ENCODE measurements at regions not wholly inside any gene's neighbourhood (a gene's known extent, or its start where the extent isn't known, plus 50 kb on each side); places are given as distances from the start of the nearest gene placed in this dataset.

DNA sequence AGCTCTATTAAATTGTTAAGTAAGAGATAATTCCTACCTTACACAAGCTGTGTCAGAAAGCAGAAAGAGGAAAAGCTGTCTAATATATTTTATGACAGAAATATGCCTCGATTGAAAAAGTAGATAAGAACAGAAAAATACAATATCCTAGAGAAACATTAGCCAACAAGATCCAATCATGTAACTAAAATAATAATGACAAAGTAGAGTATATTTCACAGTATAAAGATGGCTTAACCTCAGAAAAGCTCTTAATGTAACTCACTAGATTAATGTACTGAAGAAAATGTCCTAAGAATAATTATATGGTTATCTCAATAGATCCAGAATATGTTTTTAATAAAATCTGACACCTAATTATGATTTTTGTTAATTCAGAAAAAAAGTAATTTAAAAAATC, 89.8 kb upstream of the HABP2 start:
- H3K27ac Mint-ChIP-seq, result no peak overlapping the region

DNA sequence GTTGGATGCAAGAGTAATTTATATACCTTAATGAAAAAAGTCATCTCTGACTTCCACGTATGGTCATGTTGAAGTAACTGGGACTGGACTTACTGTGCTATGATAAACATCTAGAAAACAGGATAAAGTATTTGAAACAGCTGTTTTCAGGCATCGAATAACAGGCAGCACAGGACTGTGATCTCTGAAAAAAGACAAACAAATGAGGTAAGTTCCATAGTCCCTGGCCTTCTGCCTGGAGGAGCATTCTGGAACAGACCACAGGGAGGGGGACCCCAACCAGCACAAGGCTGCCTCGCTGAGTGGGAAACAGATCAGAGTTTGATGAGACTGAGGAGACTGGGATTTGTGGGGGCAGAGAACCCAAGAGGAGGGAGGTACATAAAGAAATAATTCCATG, 89.1 kb upstream of the HABP2 start:
- Mint-ChIP-seq H3K4me1 (no peaks in the 10 kb centered on the region), H3K36me3 (no peaks in the 10 kb centered on the region), H3K9me3 (no peaks in the 10 kb centered on the region), H3K4me3 (no peak overlapping the region), H3K27ac (no peak overlapping the region), H3K27me3 (ENCODE audit: low read depth in 2 of 2) (peaks cover 18 to 42% of the 10 kb centered on the region in 2 donors)
- no peaks in the 10 kb centered on the region for H3K36me3 ChIP-seq (ENCODE audit: control insufficient read depth, insufficient read depth, low read length)
- no peak overlapping the region for H3K27ac ChIP-seq (ENCODE audit: low read length)
- no peaks in the 10 kb centered on the region for H3K9me3 ChIP-seq (ENCODE audit: control insufficient read depth, insufficient read depth, low read length)
- no peaks in the 10 kb centered on the region for H3K4me1 ChIP-seq (ENCODE audit: control insufficient read depth, insufficient read depth, low read length)
- WGBS (ENCODE audit: insufficient coverage), result 77% methylated on average over 3 of the region's 3 CpGs
- intact Hi-C loops (cut with micrococcal nuclease), result no loop called here
- no peaks in the 10 kb centered on the region for H3K27me3 ChIP-seq (ENCODE audit: control insufficient read depth, insufficient read depth, low read length)
- no peak overlapping the region for H3K4me3 ChIP-seq (ENCODE audit: low read length)
- ATAC-seq, result no peak
- no peak for DNase-seq
- TF ChIP-seq, protein P1, sequence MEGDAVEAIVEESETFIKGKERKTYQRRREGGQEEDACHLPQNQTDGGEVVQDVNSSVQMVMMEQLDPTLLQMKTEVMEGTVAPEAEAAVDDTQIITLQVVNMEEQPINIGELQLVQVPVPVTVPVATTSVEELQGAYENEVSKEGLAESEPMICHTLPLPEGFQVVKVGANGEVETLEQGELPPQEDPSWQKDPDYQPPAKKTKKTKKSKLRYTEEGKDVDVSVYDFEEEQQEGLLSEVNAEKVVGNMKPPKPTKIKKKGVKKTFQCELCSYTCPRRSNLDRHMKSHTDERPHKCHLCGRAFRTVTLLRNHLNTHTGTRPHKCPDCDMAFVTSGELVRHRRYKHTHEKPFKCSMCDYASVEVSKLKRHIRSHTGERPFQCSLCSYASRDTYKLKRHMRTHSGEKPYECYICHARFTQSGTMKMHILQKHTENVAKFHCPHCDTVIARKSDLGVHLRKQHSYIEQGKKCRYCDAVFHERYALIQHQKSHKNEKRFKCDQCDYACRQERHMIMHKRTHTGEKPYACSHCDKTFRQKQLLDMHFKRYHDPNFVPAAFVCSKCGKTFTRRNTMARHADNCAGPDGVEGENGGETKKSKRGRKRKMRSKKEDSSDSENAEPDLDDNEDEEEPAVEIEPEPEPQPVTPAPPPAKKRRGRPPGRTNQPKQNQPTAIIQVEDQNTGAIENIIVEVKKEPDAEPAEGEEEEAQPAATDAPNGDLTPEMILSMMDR (IDR thresholded peaks at IDR 0.05), result no peak

More for the DNA sequence above, 89.8 kb upstream of the HABP2 start:
- TF ChIP-seq, protein P1 (IDR thresholded peaks at IDR 0.05), result no peak
- intact Hi-C loops (cut with micrococcal nuclease), result no loop called here
- Histone ChIP-seq H3K27ac (ENCODE audit: low read length) (no peak overlapping the region), H3K4me3 (ENCODE audit: low read length) (no peak overlapping the region), H3K27me3 (ENCODE audit: control insufficient read depth, insufficient read depth, low read length) (no peaks in the 10 kb centered on the region), H3K4me1 (ENCODE audit: control insufficient read depth, insufficient read depth, low read length) (no peaks in the 10 kb centered on the region), H3K36me3 (ENCODE audit: control insufficient read depth, insufficient read depth, low read length) (no peaks in the 10 kb centered on the region), H3K9me3 (ENCODE audit: control insufficient read depth, insufficient read depth, low read length) (no peaks in the 10 kb centered on the region)
- DNase-seq, result no peak
- Mint-ChIP-seq H3K27me3 (ENCODE audit: low read depth in 2 of 2) (peaks cover 18 to 49% of the 10 kb centered on the region in 2 donors), H3K4me1 (no peaks in the 10 kb centered on the region), H3K4me3 (no peak overlapping the region), H3K9me3 (no peaks in the 10 kb centered on the region), H3K36me3 (no peaks in the 10 kb centered on the region)
- no peak for ATAC-seq
- WGBS (ENCODE audit: insufficient coverage), result no CpG with 5 or more reads among the region's 1 CpG

DNA sequence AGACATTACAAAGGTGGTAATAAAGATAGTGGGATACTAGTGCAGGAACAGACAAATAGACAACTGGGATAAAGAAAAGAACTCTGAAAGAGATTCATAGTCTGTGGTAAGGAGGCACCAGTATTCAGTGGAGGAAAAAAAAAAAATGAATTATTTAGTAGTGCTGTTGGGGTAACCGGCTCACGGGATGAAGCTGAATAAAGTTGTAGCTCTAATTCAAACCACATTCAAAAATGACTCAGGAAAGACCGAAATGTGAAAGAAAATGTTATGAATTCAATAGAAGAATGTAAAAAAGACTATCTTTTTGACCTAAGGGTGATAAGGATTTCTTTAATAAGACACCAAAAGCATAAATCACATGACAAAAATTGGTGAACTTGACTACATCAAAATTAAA, 83.1 kb upstream of the HABP2 start:
- no peaks in the 10 kb centered on the region for H3K9me3 Mint-ChIP-seq
- H3K4me3 ChIP-seq (ENCODE audit: low read length), result no peak overlapping the region

More for the DNA sequence above, 83.1 kb upstream of the HABP2 start:
- H3K36me3 ChIP-seq (ENCODE audit: control insufficient read depth, insufficient read depth, low read length), result no peaks in the 10 kb centered on the region
- Mint-ChIP-seq H3K36me3 (no peaks in the 10 kb centered on the region), H3K27ac (no peak overlapping the region), H3K4me1 (no peaks in the 10 kb centered on the region), H3K4me3 (no peak overlapping the region), H3K27me3 (ENCODE audit: low read depth in 2 of 2) (peaks cover 5 to 10% of the 10 kb centered on the region in 2 donors)
- intact Hi-C loops (cut with micrococcal nuclease), result no loop called here
- no peaks in the 10 kb centered on the region for H3K9me3 ChIP-seq (ENCODE audit: control insufficient read depth, insufficient read depth, low read length)
- DNase-seq (no peak), ATAC-seq (no peak)
- no peaks in the 10 kb centered on the region for H3K27me3 ChIP-seq (ENCODE audit: control insufficient read depth, insufficient read depth, low read length)
- H3K4me1 ChIP-seq (ENCODE audit: control insufficient read depth, insufficient read depth, low read length), result no peaks in the 10 kb centered on the region
- TF ChIP-seq, protein P1 (IDR thresholded peaks at IDR 0.05), result no peak
- H3K27ac ChIP-seq (ENCODE audit: low read length), result no peak overlapping the region
- WGBS (ENCODE audit: insufficient coverage), result no CpG with 5 or more reads among the region's 3 CpGs

Measured in natural killer cell (primary cell).